Mesendoderm (in vitro differentiated cells): ENCODE measurements at regions not wholly inside any gene's neighbourhood (a gene's known extent, or its start where the extent isn't known, plus 50 kb on each side); places are given as distances from the start of the nearest gene placed in this dataset. TPM values are rescaled to one million over a fixed set of nuclear protein-coding genes. Genes with fewer than 3 reads are reported as not detected.

Experiments
- DNase-seq: peaks from one replicate; pipeline ENCODE4 v3.0.0; 2013
- H2AK5ac ChIP-seq: 2 replicates; pipeline ENCODE4 v1.6.1; 2013; ENCODE audit warnings: low read length, inconsistent platforms
- H2BK120ac ChIP-seq: 2 replicates; pipeline ENCODE4 v1.6.1; 2013; ENCODE audit warnings: low read depth, mild to moderate bottlenecking, low read length, moderate library complexity, mixed read lengths
- H2BK15ac ChIP-seq: replicated peaks from 2 replicates; pipeline ENCODE4 v1.6.1; 2013; ENCODE audit warnings: low read depth, mild to moderate bottlenecking, moderate library complexity
- H2BK5ac ChIP-seq: 2 replicates; pipeline ENCODE4 v1.6.1; 2013; ENCODE audit warnings: low read length, inconsistent platforms
- H3K18ac ChIP-seq: 2 replicates; pipeline ENCODE4 v1.6.1; 2013; ENCODE audit warnings: mild to moderate bottlenecking, low read length, mixed read lengths
- H3K23ac ChIP-seq: one replicate; pipeline ENCODE4 v1.6.1; 2013; ENCODE audit warnings: low read length
- H3K27ac ChIP-seq: 2 replicates; pipeline ENCODE4 v1.5.1; 2013; ENCODE audit warnings: low read depth, mild to moderate bottlenecking, inconsistent platforms, low read length, moderate library complexity
- H3K27me3 ChIP-seq: 2 replicates; pipeline ENCODE4 v1.6.1; 2013; ENCODE audit warnings: low read length, control low read depth, mild to moderate bottlenecking, inconsistent platforms; ENCODE audit not compliant: insufficient read depth, poor library complexity
- H3K36me3 ChIP-seq: 2 replicates; pipeline ENCODE4 v1.6.1; 2013; ENCODE audit warnings: low read length, inconsistent platforms; ENCODE audit not compliant: control insufficient read depth, insufficient read depth
- H3K4ac ChIP-seq: one replicate; pipeline ENCODE4 v1.6.1; 2013; ENCODE audit warnings: low read depth, mild to moderate bottlenecking, low read length, moderate library complexity
- H3K4me1 ChIP-seq: 2 replicates; pipeline ENCODE4 v1.6.1; 2013; ENCODE audit warnings: low read depth, low read length, inconsistent platforms; ENCODE audit not compliant: control insufficient read depth
- H3K4me2 ChIP-seq: 2 replicates; pipeline ENCODE4 v1.6.1; 2013; ENCODE audit warnings: low read length
- H3K4me3 ChIP-seq: 2 replicates; pipeline ENCODE4 v1.5.1; 2013; ENCODE audit warnings: mild to moderate bottlenecking, low read length
- H3K56ac ChIP-seq: one replicate; pipeline ENCODE4 v1.6.1; 2013; ENCODE audit warnings: low read length
- H3K79me1 ChIP-seq: 2 replicates; pipeline ENCODE4 v1.6.1; 2013; ENCODE audit warnings: low read length, inconsistent platforms
- H3K79me2 ChIP-seq: 2 replicates; pipeline ENCODE4 v1.6.1; 2013; ENCODE audit warnings: mild to moderate bottlenecking, low read length; ENCODE audit not compliant: control insufficient read depth, insufficient read depth
- H3K9ac ChIP-seq: 2 replicates; pipeline ENCODE4 v1.6.1; 2013; ENCODE audit warnings: low read length, inconsistent platforms
- H4K5ac ChIP-seq: one replicate; pipeline ENCODE4 v1.6.1; 2013; ENCODE audit warnings: low read length
- H4K8ac ChIP-seq: one replicate; pipeline ENCODE4 v1.6.1; 2013; ENCODE audit warnings: low read depth, mild to moderate bottlenecking, control low read depth, low read length, moderate library complexity
- WGBS: extraction: QIAGEN DNeasy Blood & Tissue Kit; methylation state at CpG from one replicate; pipeline ENCODE4 v1.1.7; 2013; ENCODE audit warnings: low lambda C conversion rate, missing lambda C conversion rate; ENCODE audit not compliant: insufficient coverage; ENCODE audit errors: extremely low coverage; 5-methylcytosine and 5-hydroxymethylcytosine counted together
- small RNA-seq: library from polyadenylated mRNA; stranded (forward); fragments of <200 nt; extraction: miRNeasy Mini kit (QIAGEN cat#:217004); gene quantifications from one replicate; pipeline ENCODE3, GENCODE V24; 2013; ENCODE audit not compliant: insufficient read depth

- no peak overlapping the region for H3K4me2 ChIP-seq
- H3K9ac ChIP-seq = no peak overlapping the region
- no peak for DNase-seq
- H3K36me3 ChIP-seq = no peaks in the 10 kb centered on the region
- H4K5ac ChIP-seq = no peak overlapping the region
- H3K79me1 ChIP-seq = no peaks in the 10 kb centered on the region
- no peak overlapping the region for H2BK120ac ChIP-seq
- no peak overlapping the region for H3K4me3 ChIP-seq
- H2BK15ac ChIP-seq = no peak overlapping the region
- H3K27me3 ChIP-seq = no peaks in the 10 kb centered on the region
- no peak overlapping the region for H3K56ac ChIP-seq
- no peak overlapping the region for H3K27ac ChIP-seq
- no peak overlapping the region for H4K8ac ChIP-seq
- no peaks in the 10 kb centered on the region for H3K4me1 ChIP-seq
- no peak overlapping the region for H2BK5ac ChIP-seq
- H3K79me2 ChIP-seq = no peaks in the 10 kb centered on the region
- H3K4ac ChIP-seq = no peak overlapping the region
- no peak overlapping the region for H3K23ac ChIP-seq
- H3K18ac ChIP-seq = no peak overlapping the region
- H2AK5ac ChIP-seq = no peak overlapping the region
- no CpG with 5 or more reads among the region's 4 CpGs for WGBS
Measured at GRCh38 chr1:101079341-101079740, 53.8 kb upstream of the DPH5 start.

GRCh38 chr1:101077849-101078248, 52.3 kb upstream of the DPH5 start:
- H2BK5ac ChIP-seq = no peak overlapping the region
- no CpG with 5 or more reads among the region's 4 CpGs for WGBS
- no peak overlapping the region for H2BK15ac ChIP-seq

GRCh38 chr1:101075926-101076325, 50.3 kb upstream of the DPH5 start:
- Histone ChIP-seq H4K8ac (no peak overlapping the region), H2BK120ac (no peak overlapping the region), H2BK15ac (no peak overlapping the region), H3K27ac (no peak overlapping the region), H3K9ac (no peak overlapping the region), H3K79me2 (no peaks in the 10 kb centered on the region), H3K79me1 (no peaks in the 10 kb centered on the region), H3K4me3 (no peak overlapping the region), H3K23ac (no peak overlapping the region), H2BK5ac (no peak overlapping the region), H3K18ac (no peak overlapping the region), H3K4ac (no peak overlapping the region), H2AK5ac (no peak overlapping the region), H3K4me2 (no peak overlapping the region), H3K4me1 (no peaks in the 10 kb centered on the region), H3K56ac (no peak overlapping the region), H4K5ac (no peak overlapping the region), H3K27me3 (no peaks in the 10 kb centered on the region), H3K36me3 (no peaks in the 10 kb centered on the region)
- peak; percentile 43 for DNase-seq
- no CpG with 5 or more reads among the region's 2 CpGs for WGBS

More at GRCh38 chr1:101077849-101078248, 52.3 kb upstream of the DPH5 start:
- H2BK120ac ChIP-seq = no peak overlapping the region
- H3K79me2 ChIP-seq = no peaks in the 10 kb centered on the region
- H4K5ac ChIP-seq = no peak overlapping the region
- no peaks in the 10 kb centered on the region for H3K79me1 ChIP-seq
- H3K18ac ChIP-seq = no peak overlapping the region
- H3K4ac ChIP-seq = no peak overlapping the region
- no peaks in the 10 kb centered on the region for H3K4me1 ChIP-seq
- H3K4me2 ChIP-seq = no peak overlapping the region
- H3K23ac ChIP-seq = no peak overlapping the region
- no peak for DNase-seq
- H3K36me3 ChIP-seq = no peaks in the 10 kb centered on the region
- H3K27ac ChIP-seq = no peak overlapping the region
- H3K9ac ChIP-seq = no peak overlapping the region
- H3K4me3 ChIP-seq = no peak overlapping the region
- no peak overlapping the region for H2AK5ac ChIP-seq
- H3K56ac ChIP-seq = no peak overlapping the region
- no peaks in the 10 kb centered on the region for H3K27me3 ChIP-seq
- H4K8ac ChIP-seq = no peak overlapping the region

Small RNAs in the stretch of these regions (small RNA-seq; reads per million reads assigned to genes)
- not detected for gene RF00424
